ENCODE measurements at regions not wholly inside any gene's neighbourhood (a gene's known extent, or its start where the extent isn't known, plus 50 kb on each side); places are given as distances from the start of the nearest gene placed in this dataset.
A peak's percentile ranks its signal among the peaks of the same experiment; 100 is the strongest.

DNA sequence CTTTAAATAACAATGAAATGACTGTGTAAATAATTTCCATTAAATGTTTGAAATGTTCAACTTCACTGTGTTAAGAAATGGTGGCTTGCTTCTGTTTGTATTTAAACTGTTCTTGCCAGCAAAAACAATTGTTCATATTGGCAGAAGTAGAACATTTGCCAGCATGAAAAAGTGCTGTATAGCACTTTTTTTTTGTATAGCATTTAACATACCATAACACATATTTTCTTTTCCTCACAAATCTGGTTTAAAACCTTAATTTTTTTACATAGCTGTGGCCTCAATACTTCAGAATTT is 94.1 kb downstream of the COX18 start:
- intact Hi-C loops (cut with DNase I) = no loop called here
- Histone ChIP-seq H3K27me3 (no peaks in the 10 kb centered on the region), H3K4me1 (no peaks in the 10 kb centered on the region), H3K27ac (peak overlapping the region in 1 of 10 donors; percentile 1), H3K4me3 (no peak overlapping the region), H3K9me3 (peaks cover 0 to 8% (median 0%) of the 10 kb centered on the region in 11 donors), H3K36me3 (no peaks in the 10 kb centered on the region)
- DNase-seq (no peak), ATAC-seq (no peak)
- TF ChIP-seq CTCF (IDR thresholded peaks at IDR 0.05) = no peak

DNA sequence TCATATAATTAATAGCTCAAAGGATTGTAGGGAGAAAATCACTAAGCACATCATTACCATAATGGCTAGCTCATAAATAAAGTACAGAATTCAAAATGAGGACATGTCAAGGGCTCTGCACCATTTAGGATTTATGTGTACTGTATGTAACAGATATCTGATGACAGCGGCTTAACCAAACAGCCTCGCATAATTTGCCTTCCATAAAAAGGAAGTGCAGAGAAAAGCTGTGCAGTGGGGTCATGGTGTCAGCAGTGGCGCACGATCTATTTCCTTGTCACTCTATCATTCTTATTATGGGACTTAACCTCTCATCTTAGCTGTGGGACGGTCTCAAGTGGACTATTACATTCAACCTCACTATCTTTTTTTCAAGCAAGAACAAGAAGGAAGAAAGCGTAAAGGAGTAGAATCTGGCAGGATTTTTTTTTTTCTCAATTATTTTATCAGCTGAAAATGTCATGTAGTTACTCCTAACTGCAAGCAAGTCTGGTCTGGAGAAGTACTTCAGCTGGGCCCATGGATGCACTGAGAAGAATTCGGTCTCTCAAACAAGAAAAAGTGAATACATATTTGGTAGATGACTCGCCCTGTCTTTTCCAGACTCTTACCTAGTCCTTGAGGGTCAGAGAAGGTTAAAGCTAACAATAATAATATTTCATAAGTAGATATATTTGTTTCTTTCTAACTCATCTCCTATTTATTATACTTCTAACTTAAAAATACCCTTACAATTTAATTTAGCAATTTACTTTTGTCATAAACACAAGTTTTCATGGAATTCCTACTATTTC is 94.6 kb downstream of the COX18 start:
- Histone ChIP-seq H3K27ac (peak overlapping the region in 1 of 10 donors; percentile 1), H3K4me3 (no peak overlapping the region), H3K9me3 (peaks cover 0 to 8% (median 0%) of the 10 kb centered on the region in 11 donors), H3K4me1 (no peaks in the 10 kb centered on the region), H3K27me3 (no peaks in the 10 kb centered on the region), H3K36me3 (no peaks in the 10 kb centered on the region)
- DNase-seq (no peak), ATAC-seq (no peak)
- intact Hi-C loops (cut with DNase I) = no loop called here
- no peak for TF ChIP-seq CTCF (IDR thresholded peaks at IDR 0.05)
- 49 to 55% methylated on average over 8 of the region's 8 CpGs for WGBS, 2 donors

DNA sequence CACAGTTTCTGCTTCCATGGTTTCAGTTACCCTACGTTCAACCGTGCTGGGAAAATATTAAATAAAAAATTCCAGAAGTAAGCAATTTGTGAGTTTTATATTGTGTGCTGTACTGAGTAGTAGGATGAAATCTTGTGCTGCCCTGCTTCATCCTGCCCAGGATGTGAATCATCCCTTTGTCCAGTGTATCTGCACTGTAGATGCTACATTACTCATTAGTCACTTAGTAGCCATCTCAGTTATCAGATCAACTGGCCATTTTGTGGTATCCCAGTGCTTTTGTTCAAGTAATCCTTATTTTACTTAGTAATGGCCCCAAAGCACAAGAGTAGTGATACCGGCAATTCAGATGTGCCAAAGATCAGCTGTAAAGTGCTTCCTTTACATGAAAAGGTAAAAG is 97.9 kb downstream of the COX18 start:
- WGBS, 2 donors = 89 to 93% methylated on average over 3 of the region's 3 CpGs
- Histone ChIP-seq H3K27ac (no peak overlapping the region), H3K4me1 (no peaks in the 10 kb centered on the region), H3K27me3 (no peaks in the 10 kb centered on the region), H3K4me3 (no peak overlapping the region), H3K9me3 (peaks cover 0 to 8% (median 0%) of the 10 kb centered on the region in 11 donors), H3K36me3 (no peaks in the 10 kb centered on the region)
- no peak for ATAC-seq
- no peak for DNase-seq
- TF ChIP-seq CTCF (IDR thresholded peaks at IDR 0.05) = no peak
- intact Hi-C loops (cut with DNase I) = no loop called here

GRCh38 chr4:72970756-72971155 is 98.8 kb downstream of the COX18 start:
- TF ChIP-seq CTCF (IDR thresholded peaks at IDR 0.05) = no peak
- 86 to 90% methylated on average over 2 of the region's 2 CpGs for WGBS, 2 donors
- Histone ChIP-seq H3K27me3 (no peaks in the 10 kb centered on the region), H3K36me3 (no peaks in the 10 kb centered on the region), H3K27ac (no peak overlapping the region), H3K4me1 (no peaks in the 10 kb centered on the region), H3K9me3 (peaks cover 0 to 8% (median 0%) of the 10 kb centered on the region in 11 donors), H3K4me3 (no peak overlapping the region)
- intact Hi-C loops (cut with DNase I) = no loop called here
- ATAC-seq (no peak), DNase-seq (no peak)
